ENCODE measurements at regions not wholly inside any gene's neighbourhood (a gene's known extent, or its start where the extent isn't known, plus 50 kb on each side); places are given as distances from the start of the nearest gene placed in this dataset.

DNA sequence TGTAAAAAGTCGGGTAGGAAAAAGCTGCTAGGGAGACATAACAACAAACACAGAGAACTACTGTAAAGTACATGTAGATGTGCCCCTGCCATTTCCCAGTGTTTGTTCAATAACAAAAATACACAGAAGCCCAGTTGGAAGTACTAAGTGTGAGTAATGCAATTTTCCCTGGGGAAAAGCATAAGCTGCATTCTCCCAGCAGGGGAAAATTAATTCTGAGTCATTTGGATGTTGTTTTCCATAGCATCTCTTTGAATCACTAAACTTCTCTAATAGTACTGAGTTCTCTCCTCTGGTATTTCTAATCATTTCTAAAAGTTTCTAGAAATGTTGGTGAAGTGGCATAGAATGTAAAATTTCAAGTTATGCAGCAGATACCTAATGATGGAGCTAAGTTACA lies 1114.9 kb downstream of the C4orf33 start:
- H3K4me1 Mint-ChIP-seq: no peaks in the 10 kb centered on the region
- no peaks in the 10 kb centered on the region for H3K9me3 Mint-ChIP-seq
- ATAC-seq: no peak
- DNase-seq: no peak
- H3K27ac Mint-ChIP-seq: no peak overlapping the region
- H3K27me3 Mint-ChIP-seq: no peaks in the 10 kb centered on the region
- H3K36me3 Mint-ChIP-seq (ENCODE audit: low read depth): no peaks in the 10 kb centered on the region
- H3K4me3 Mint-ChIP-seq: no peak overlapping the region

DNA sequence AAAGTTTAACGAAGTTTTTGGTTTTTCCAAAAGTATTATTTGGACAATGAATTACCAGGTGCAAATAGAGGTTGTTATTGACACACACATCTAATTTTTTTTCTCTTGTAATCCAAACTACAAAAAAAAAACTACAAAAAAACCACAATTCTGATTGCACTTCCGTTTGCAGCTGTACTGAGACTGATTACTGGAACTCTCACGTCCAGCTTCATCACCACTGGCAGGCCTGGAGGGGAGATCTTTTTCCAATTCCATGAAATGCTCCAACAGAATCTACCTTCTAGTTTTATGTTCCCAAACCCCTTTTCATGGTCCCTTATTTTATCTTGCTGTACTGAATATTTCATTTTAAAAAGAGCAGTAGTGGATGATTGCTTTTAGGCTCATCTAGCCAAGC lies 1118.3 kb downstream of the C4orf33 start:
- no peak for ATAC-seq
- H3K9me3 Mint-ChIP-seq: peaks cover 4% of the 10 kb centered on the region
- DNase-seq: no peak
- no peaks in the 10 kb centered on the region for H3K4me1 Mint-ChIP-seq
- H3K36me3 Mint-ChIP-seq (ENCODE audit: low read depth): no peaks in the 10 kb centered on the region
- H3K27ac Mint-ChIP-seq: no peak overlapping the region
- H3K27me3 Mint-ChIP-seq: no peaks in the 10 kb centered on the region
- no peak overlapping the region for H3K4me3 Mint-ChIP-seq

DNA sequence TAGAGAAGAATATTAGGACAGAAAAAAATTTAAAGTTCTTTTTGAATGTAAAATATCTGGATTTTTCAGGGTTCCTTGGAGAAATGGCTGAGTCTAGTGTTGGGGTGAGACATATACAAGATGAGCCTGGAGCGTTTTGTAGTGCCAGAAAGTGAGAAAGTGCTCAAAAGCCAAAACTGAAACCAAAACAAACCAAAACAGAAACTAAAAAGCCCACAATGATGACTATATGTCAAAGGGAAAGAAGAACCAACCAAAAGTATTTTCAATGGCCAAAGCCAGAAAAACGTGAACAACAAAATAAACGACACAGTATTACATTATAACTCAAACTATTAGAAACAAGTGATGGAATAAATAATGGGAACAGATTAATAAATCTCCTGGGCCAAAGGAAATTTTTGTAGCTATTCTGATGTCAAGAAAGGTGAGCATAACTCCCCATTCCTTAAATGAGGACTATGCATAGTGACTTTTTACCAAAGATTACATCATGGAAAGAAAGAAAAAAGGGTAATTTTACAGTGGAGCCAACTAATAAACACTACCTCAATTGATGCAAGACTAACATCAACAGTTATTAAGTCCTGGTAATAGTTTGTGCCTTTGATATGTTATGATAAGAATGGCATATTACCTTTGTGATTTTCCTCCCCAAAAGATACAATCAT lies 1137.6 kb downstream of the C4orf33 start:
- H3K4me3 Mint-ChIP-seq: peak overlapping the region; percentile 1
- H3K9me3 Mint-ChIP-seq: peaks cover 3% of the 10 kb centered on the region
- no peaks in the 10 kb centered on the region for H3K27me3 Mint-ChIP-seq
- peaks cover 5% of the 10 kb centered on the region for H3K4me1 Mint-ChIP-seq
- ATAC-seq (no peak), DNase-seq (no peak)
- H3K36me3 Mint-ChIP-seq (ENCODE audit: low read depth): no peaks in the 10 kb centered on the region
- H3K27ac Mint-ChIP-seq: no peak overlapping the region

DNA sequence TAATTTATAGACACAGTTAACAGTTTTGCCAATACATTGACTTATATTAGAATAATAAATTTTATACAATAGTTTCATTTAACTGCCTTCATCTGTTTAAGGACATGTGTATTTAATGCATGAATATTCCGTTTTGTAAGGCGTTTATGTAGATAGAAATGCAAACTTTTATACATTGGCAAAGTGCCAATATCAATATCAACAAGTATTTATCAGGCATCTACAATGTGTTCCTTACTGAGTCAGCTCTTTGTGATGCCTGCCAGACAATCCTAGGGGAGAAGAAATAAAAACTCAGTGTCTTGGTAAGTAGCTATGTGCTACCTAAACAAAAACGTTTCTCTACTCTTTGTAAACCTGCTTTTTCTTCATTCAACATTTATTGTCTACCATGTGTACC lies 1142.2 kb downstream of the C4orf33 start:
- H3K27me3 Mint-ChIP-seq: no peaks in the 10 kb centered on the region
- no peak overlapping the region for H3K4me3 Mint-ChIP-seq
- peaks cover 5% of the 10 kb centered on the region for H3K4me1 Mint-ChIP-seq
- H3K9me3 Mint-ChIP-seq: peaks cover 3% of the 10 kb centered on the region
- no peak for ATAC-seq
- no peaks in the 10 kb centered on the region for H3K36me3 Mint-ChIP-seq (ENCODE audit: low read depth)
- H3K27ac Mint-ChIP-seq: no peak overlapping the region
- no peak for DNase-seq

DNA sequence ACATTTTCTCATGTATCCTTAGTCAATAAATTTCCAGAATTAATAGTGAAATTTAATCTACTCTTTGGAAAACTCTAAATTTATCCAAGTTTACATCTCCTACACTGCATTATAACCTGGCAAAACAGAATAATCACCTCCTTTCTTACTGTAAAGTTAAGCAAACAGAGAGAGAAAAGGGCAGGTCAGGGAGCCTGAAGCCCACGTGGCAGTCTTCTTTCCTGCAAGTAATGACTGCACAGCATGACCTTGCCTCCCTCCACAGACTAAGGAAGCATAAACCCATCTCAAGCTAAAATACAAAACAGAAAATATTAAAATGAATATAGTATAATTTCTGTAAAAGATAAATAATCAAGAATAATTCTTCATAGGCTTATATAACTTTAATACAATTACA lies 1153.0 kb downstream of the C4orf33 start:
- ATAC-seq (no peak), DNase-seq (no peak)
- H3K4me3 Mint-ChIP-seq: no peak overlapping the region
- no peaks in the 10 kb centered on the region for H3K36me3 Mint-ChIP-seq (ENCODE audit: low read depth)
- no peaks in the 10 kb centered on the region for H3K27me3 Mint-ChIP-seq
- H3K4me1 Mint-ChIP-seq: no peaks in the 10 kb centered on the region
- H3K27ac Mint-ChIP-seq: no peak overlapping the region
- no peaks in the 10 kb centered on the region for H3K9me3 Mint-ChIP-seq

DNA sequence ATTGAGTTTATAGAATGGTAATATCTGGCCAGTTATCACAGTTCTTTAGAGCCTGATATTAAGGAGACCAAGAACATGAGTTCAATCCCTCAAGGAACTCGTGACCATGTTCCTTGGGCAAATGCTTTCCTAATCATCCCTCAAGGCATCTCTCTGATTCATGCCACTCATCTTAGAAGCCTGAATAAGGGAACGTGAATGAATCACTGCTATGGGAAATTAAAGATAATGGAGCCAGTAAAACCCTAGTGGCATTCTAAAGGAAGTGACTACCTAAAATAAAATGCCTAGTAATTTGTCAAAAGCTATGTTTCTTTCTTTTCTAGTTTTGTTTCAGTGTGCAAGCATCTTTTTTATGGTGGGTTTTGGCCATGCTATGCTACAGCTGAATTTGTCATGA lies 1161.3 kb downstream of the C4orf33 start:
- Mint-ChIP-seq H3K9me3 (no peaks in the 10 kb centered on the region), H3K36me3 (ENCODE audit: low read depth) (no peaks in the 10 kb centered on the region)

DNA sequence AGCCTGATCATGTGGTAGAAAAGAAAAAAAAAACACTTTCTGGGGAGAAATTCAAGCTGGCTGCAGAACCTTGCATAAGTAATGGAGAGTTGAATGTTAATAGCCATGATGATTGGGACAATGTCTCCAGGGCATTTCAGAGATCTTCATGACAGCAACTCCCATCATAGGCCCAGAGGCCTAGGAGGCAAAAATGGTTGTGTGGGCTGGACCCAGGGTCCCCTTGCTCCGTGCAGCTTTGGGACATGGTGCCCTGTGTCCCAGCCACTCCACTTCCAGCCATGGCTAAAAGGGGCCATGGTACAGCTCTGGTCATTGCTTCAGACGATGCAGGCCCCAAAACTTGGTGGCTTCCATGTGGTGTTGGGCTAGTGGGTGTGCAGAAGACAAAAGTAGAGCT lies 1170.9 kb downstream of the C4orf33 start:
- DNase-seq (no peak), ATAC-seq (no peak)
- H3K27me3 Mint-ChIP-seq: no peaks in the 10 kb centered on the region
- no peak overlapping the region for H3K4me3 Mint-ChIP-seq
- no peak overlapping the region for H3K27ac Mint-ChIP-seq
- H3K36me3 Mint-ChIP-seq (ENCODE audit: low read depth): no peaks in the 10 kb centered on the region
- peaks cover 23% of the 10 kb centered on the region for H3K9me3 Mint-ChIP-seq
- no peaks in the 10 kb centered on the region for H3K4me1 Mint-ChIP-seq

More for the DNA sequence above, 1161.3 kb downstream of the C4orf33 start:
- Mint-ChIP-seq H3K4me1 (no peaks in the 10 kb centered on the region), H3K4me3 (no peak overlapping the region), H3K27ac (no peak overlapping the region), H3K27me3 (no peaks in the 10 kb centered on the region)
- ATAC-seq (no peak), DNase-seq (no peak)

DNA sequence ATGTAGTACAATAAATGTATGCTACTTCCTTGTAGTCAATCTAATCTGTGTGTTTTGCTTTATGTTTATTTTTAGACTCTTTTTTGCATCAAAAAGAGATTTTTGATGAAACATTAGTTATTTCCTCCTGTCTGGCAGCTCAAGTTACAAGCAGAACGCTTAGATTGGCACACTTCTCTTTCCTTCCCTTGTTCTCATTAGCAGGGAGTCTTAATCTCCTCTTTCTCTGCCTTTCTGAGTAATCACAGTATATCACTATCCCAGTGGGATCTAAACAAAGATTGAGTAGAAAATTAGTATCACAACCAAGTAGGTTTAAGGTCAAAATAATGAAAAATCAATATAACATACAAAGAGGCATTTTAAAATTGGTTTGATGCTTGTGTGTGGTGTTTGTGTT lies 1192.6 kb downstream of the C4orf33 start:
- no peak for DNase-seq
- H3K27me3 Mint-ChIP-seq: no peaks in the 10 kb centered on the region
- no peak overlapping the region for H3K27ac Mint-ChIP-seq
- no peak overlapping the region for H3K4me3 Mint-ChIP-seq
- H3K9me3 Mint-ChIP-seq: peaks cover 13% of the 10 kb centered on the region
- H3K4me1 Mint-ChIP-seq: no peaks in the 10 kb centered on the region
- no peaks in the 10 kb centered on the region for H3K36me3 Mint-ChIP-seq (ENCODE audit: low read depth)
- ATAC-seq: no peak

DNA sequence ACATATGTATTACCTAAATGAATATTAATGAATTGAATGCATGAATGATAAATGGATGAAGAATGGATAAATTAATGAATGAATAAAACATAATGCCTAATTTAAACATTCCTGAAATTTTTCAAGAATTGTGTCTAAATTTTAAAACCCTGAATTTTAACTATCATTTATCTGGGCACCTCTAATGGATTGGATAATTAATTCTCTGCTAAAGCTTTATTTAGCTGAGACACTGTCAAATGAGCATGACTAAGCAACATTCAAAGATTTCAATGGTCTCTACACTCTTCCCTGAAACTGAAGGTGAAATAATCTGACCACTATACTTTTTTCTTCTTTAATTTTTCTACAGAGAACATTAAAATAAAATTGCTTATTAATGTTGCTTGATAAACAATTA lies 1197.7 kb downstream of the C4orf33 start:
- H3K27me3 Mint-ChIP-seq: no peaks in the 10 kb centered on the region
- ATAC-seq: no peak
- H3K36me3 Mint-ChIP-seq (ENCODE audit: low read depth): no peaks in the 10 kb centered on the region
- H3K4me3 Mint-ChIP-seq: no peak overlapping the region
- no peak for DNase-seq
- no peaks in the 10 kb centered on the region for H3K4me1 Mint-ChIP-seq
- H3K9me3 Mint-ChIP-seq: peaks cover 9% of the 10 kb centered on the region
- H3K27ac Mint-ChIP-seq: no peak overlapping the region

DNA sequence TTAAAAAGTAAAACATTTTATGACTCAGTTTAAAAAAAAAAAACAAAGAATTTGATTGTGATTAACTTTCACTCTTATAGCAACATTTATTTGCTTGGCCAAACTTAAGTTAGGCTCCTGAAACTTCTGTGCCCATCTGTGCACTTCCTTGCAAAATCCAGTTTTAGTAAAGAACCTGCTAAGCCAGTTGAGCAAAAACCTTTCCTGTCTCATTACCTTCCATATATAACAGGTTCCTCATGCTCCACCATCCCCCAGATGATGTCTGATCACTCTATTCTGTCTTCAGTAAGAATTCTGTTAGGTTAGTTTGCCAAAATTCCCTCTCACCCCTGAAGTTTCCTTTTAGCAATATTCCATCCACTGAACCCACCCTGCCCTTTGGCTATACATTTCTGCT lies 1200.5 kb downstream of the C4orf33 start:
- Mint-ChIP-seq H3K36me3 (ENCODE audit: low read depth) (no peaks in the 10 kb centered on the region), H3K9me3 (peaks cover 12% of the 10 kb centered on the region), H3K4me1 (no peaks in the 10 kb centered on the region), H3K4me3 (no peak overlapping the region), H3K27me3 (no peaks in the 10 kb centered on the region), H3K27ac (no peak overlapping the region)
- ATAC-seq: no peak
- no peak for DNase-seq

DNA sequence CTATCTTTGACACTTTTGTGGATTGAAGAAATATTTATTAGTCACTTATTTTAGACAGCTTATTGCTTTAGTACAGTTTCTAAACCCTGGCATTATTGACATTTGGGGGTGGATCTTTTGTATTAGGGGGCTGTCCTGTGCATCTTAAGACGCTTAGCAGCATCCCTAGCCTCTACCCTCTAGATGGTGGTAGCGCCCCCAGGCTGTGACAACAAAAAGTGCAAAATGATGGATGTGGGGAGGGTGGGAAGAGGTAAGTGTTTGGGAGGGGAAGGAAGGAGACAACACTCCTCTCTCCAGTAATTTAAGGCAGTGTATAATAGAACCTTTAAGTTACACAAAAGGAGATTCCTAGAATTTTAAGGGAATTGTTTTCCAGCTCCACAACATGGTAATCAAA lies 1210.6 kb downstream of the C4orf33 start:
- H3K9me3 Mint-ChIP-seq: peaks cover 10% of the 10 kb centered on the region
- DNase-seq (no peak), ATAC-seq (no peak)
- H3K27me3 Mint-ChIP-seq: no peaks in the 10 kb centered on the region
- no peak overlapping the region for H3K4me3 Mint-ChIP-seq
- no peak overlapping the region for H3K27ac Mint-ChIP-seq
- no peaks in the 10 kb centered on the region for H3K4me1 Mint-ChIP-seq
- no peaks in the 10 kb centered on the region for H3K36me3 Mint-ChIP-seq (ENCODE audit: low read depth)

DNA sequence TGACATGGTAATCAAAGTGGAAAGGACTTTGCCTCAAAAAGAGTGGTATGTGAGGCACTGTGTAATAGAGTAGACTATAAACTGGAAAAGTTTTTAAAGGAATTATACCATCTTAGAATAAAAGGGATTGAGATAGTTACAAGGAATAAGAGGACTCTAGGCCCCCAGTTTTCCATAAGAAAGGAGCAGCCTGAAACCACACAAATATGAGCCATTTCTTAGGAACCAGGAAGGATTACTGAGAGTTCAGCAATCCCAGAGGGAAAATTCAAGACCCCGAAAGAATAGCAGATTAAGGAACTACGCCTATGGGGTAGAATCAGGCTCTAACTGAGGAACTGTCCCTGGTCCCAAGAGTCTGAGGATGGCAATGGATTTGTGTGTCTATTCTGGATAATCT lies 1213.3 kb downstream of the C4orf33 start:
- Mint-ChIP-seq H3K27ac (no peak overlapping the region), H3K4me1 (no peaks in the 10 kb centered on the region), H3K36me3 (ENCODE audit: low read depth) (no peaks in the 10 kb centered on the region), H3K9me3 (peaks cover 4% of the 10 kb centered on the region), H3K27me3 (no peaks in the 10 kb centered on the region), H3K4me3 (no peak overlapping the region)
- ATAC-seq (no peak), DNase-seq (no peak)

DNA sequence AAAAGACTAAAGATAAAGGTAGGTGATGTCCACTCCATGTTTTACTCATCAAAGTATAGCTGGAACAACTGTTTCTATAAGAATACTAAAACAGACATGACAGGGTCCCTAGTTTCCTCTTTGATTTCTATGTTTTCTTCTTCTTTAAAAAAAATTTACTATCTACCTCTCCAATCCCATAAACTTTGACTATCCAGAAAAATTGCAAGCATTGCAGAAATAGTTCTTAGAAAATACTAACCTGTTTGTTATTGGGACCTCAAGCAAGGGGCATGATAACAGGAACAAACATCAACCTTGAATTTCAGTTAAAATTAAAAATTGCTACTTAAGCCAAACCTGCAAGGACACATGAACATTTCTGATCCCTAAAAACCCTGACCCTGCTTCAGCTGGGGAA lies 1226.5 kb downstream of the C4orf33 start:
- no peak for DNase-seq
- H3K4me1 Mint-ChIP-seq: no peaks in the 10 kb centered on the region
- no peak overlapping the region for H3K27ac Mint-ChIP-seq
- no peak for ATAC-seq
- no peaks in the 10 kb centered on the region for H3K36me3 Mint-ChIP-seq (ENCODE audit: low read depth)
- H3K4me3 Mint-ChIP-seq: no peak overlapping the region
- no peaks in the 10 kb centered on the region for H3K27me3 Mint-ChIP-seq
- no peaks in the 10 kb centered on the region for H3K9me3 Mint-ChIP-seq

DNA sequence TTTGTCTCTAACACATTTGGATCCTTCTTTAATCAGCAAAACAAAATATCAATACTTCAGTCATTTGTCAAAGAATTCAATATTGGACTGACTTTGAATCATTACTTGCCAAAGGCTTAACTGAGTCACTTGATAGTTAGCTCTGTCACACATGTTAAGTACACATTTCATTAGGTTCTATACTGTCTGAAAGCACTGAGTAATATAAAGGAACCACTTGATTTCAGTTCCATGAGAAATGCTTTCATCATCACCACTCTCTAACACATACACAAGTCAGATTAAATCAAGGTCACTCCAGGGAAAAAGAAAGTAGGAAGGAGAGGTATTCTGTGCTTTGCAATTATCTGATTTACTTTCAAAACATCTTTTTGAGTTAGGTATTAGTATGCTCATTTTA lies 1233.1 kb downstream of the C4orf33 start:
- no peaks in the 10 kb centered on the region for H3K4me1 Mint-ChIP-seq
- no peak overlapping the region for H3K4me3 Mint-ChIP-seq
- no peaks in the 10 kb centered on the region for H3K9me3 Mint-ChIP-seq
- ATAC-seq (no peak), DNase-seq (no peak)
- H3K27me3 Mint-ChIP-seq: no peaks in the 10 kb centered on the region
- no peaks in the 10 kb centered on the region for H3K36me3 Mint-ChIP-seq (ENCODE audit: low read depth)
- no peak overlapping the region for H3K27ac Mint-ChIP-seq

DNA sequence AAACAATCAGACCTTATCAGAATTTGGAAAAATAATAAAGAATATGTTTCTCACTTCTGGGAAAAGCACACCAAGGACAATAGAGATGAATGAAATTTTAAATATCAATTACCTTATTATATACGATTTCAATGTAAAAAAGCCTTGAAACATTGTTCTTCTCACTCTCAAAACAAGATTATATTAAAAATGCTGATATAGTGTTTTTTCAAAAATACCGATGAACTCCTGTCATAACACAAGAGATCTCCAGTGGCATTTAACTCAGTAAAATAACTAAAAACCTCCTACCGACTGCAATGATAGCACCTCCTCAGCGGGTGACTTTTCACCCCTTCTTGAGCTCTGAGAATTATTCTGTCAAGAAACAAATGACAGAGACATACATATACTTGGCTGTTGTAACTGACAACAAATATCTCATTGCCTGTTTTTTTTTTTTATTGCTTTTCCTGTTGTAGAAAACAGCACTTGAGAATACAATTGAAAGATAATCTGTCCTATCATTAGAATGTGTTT lies 1237.3 kb downstream of the C4orf33 start:
- H3K27ac Mint-ChIP-seq: no peak overlapping the region

More for the DNA sequence above, 1237.3 kb downstream of the C4orf33 start:
- H3K4me3 Mint-ChIP-seq: no peak overlapping the region
- DNase-seq (no peak), ATAC-seq (no peak)
- no peaks in the 10 kb centered on the region for H3K27me3 Mint-ChIP-seq
- no peaks in the 10 kb centered on the region for H3K4me1 Mint-ChIP-seq
- no peaks in the 10 kb centered on the region for H3K36me3 Mint-ChIP-seq (ENCODE audit: low read depth)
- no peaks in the 10 kb centered on the region for H3K9me3 Mint-ChIP-seq

Measured in activated naive CD8-positive, alpha-beta T cell treated with anti-CD3 and anti-CD28 coated beads, Interleukin-2, amount 50 U/mL, for 24 hours (primary cell).